Mammary epithelial cell (primary cell): ENCODE measurements at regions not wholly inside any gene's neighbourhood (a gene's known extent, or its start where the extent isn't known, plus 50 kb on each side); places are given as distances from the start of the nearest gene placed in this dataset.

ENCODE experiments used
- EZH2 ChIP-seq: IDR thresholded peaks from 2 replicates; pipeline ENCODE4 v1.6.1; 2012; ENCODE audit warnings: low read length, inconsistent platforms, borderline replicate concordance
- TF ChIP-seq, protein P1 (sequence below), 2 donors: IDR thresholded peaks in 1 of 2; conservative IDR thresholded peaks in 1 of 2; 2 replicates each; pipeline ENCODE4 v1.5.1; 2011 to 2012; ENCODE audit warnings: inconsistent platforms in 2 of 2, low read length in 2 of 2, mild to moderate bottlenecking in 2 of 2, control low read depth in 1 of 2, low read depth in 1 of 2; ENCODE audit not compliant: insufficient read depth in 1 of 2; ENCODE audit errors: extremely low read depth in 1 of 2

DNA sequence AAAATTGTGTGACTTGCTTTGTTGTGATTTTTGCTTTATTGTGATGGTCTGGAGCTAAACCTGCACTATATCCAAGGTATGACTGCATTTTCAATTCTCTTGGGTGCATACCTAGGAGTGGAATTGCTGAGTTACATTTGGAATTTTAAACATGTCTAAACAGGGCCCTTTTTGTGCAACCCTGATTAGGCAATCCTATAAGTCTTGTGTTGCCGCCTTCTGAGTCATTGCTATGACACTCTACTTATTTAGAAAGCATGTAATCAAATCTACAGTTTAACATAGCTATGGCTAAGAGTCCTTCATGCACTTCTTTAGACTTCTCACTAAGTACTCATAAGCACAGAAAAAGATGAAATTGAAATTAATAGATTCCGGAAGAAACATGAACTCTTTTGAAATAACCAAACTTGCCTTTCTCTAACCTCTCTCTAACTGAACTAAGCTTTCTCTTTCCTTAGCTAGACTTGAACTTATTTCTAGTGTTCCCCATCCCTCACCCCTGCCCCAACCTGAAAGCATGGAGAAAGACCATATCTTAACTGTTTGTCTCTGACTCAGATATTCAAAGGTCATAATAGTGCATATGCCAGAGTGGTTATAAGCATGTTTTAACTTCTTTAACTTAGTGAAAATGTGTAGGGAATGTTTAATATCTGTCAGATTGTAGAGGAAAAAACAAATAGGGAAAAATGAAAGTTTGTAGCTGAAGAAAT lies 203.0 kb downstream of the SNAPC1 start:
- TF ChIP-seq, protein P1, sequence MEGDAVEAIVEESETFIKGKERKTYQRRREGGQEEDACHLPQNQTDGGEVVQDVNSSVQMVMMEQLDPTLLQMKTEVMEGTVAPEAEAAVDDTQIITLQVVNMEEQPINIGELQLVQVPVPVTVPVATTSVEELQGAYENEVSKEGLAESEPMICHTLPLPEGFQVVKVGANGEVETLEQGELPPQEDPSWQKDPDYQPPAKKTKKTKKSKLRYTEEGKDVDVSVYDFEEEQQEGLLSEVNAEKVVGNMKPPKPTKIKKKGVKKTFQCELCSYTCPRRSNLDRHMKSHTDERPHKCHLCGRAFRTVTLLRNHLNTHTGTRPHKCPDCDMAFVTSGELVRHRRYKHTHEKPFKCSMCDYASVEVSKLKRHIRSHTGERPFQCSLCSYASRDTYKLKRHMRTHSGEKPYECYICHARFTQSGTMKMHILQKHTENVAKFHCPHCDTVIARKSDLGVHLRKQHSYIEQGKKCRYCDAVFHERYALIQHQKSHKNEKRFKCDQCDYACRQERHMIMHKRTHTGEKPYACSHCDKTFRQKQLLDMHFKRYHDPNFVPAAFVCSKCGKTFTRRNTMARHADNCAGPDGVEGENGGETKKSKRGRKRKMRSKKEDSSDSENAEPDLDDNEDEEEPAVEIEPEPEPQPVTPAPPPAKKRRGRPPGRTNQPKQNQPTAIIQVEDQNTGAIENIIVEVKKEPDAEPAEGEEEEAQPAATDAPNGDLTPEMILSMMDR (conservative IDR thresholded peaks at IDR 0.05 in 1 of 2, IDR thresholded peaks at IDR 0.05 in 1 of 2; ENCODE audit: extremely low read depth in 1 of 2, insufficient read depth in 1 of 2, low read depth in 1 of 2, low read length in 2 of 2) = no peak
- no peak for TF ChIP-seq EZH2
